ENCODE measurements at regions not wholly inside any gene's neighbourhood (a gene's known extent, or its start where the extent isn't known, plus 50 kb on each side); places are given as distances from the start of the nearest gene placed in this dataset.

DNA sequence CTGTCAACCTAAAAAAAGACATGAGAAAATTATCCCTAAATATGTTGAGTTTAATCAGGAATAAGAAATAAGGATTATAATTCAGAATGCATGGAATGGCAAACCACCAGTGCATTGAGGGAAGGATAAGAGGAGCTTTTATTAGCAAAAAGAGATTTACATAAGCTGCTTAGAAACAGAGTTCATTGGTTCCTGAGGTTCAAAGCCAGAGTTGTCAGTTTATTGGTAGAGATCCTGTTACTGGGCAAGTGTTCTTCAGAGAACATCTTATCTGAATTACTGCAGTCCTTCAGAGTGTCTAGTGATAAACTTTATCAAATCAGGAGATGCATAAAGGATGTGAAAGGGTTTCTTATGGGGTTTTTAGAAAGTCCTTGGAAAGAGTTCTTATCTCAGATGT, 76.0 kb upstream of the MEX3C start:
- TF ChIP-seq MAX (IDR thresholded peaks at IDR 0.05; ENCODE audit: low read depth) (no peak), EP300 (IDR thresholded peaks at IDR 0.05; ENCODE audit: borderline replicate concordance in 1 of 2, low read depth in 1 of 2, low read length in 1 of 2) (no peak), MXI1 (IDR thresholded peaks at IDR 0.05; ENCODE audit: low read depth, low read length) (no peak), CTCF (IDR thresholded peaks at IDR 0.05) (no peak), POLR2AphosphoS5 (IDR thresholded peaks at IDR 0.05; ENCODE audit: low read depth, low read length) (no peak), FOXJ3 (CRISPR knock-in tag; IDR thresholded peaks at IDR 0.05) (no peak), NRF1 (IDR thresholded peaks at IDR 0.05; ENCODE audit: low read depth, low read length) (no peak), RXRA (IDR thresholded peaks at IDR 0.05; ENCODE audit: borderline replicate concordance, low read depth) (no peak), GATA2 (CRISPR knock-in tag; IDR thresholded peaks at IDR 0.05) (no peak)

Measured in SK-N-SH (cell line).